ENCODE measurements at regions not wholly inside any gene's neighbourhood (a gene's known extent, or its start where the extent isn't known, plus 50 kb on each side); places are given as distances from the start of the nearest gene placed in this dataset.

DNA sequence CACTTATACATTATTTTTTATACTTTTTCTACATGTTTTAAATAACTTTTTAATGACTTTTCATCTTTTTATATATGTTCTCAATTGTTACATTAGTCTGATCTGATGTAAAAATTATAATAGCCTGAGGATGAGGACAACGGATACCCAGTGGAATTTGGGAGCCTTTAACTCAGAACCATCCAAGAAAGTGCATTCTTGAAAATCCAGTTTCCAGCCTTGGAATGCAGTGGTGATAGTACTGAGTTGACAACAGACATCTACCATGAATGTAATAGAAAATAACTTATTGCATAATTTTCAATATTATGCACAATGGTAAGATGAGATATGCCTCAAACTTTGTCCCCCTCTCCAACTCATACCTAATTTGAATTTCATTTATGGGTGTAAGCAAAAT lies 120.7 kb upstream of the ZC3H15 start:
- intact Hi-C loops (cut with micrococcal nuclease; ENCODE audit: unreplicated experiment) (no loop called here), in situ Hi-C loops (cut with HindIII; ENCODE audit: low pct_unique_long_range_greater_than_20kb, low sequenced_read_pairs) (no loop called here)
- Histone ChIP-seq H3K27ac (ENCODE audit: low read length) (no peak overlapping the region), H3K4me1 (ENCODE audit: control insufficient read depth, insufficient read depth, low read length) (no peaks in the 10 kb centered on the region), H3K27me3 (ENCODE audit: control insufficient read depth, insufficient read depth, low read length) (no peaks in the 10 kb centered on the region), H3K4me3 (ENCODE audit: low read depth in 2 of 2, low read length in 2 of 2) (no peak overlapping the region), H3K9me3 (ENCODE audit: control insufficient read depth, insufficient read depth, low read depth, low read length) (no peaks in the 10 kb centered on the region), H3K36me3 (ENCODE audit: control insufficient read depth, insufficient read depth, low read length) (no peaks in the 10 kb centered on the region)
- CTCF ChIA-PET = no interaction called here
- POLR2A ChIA-PET = no interaction called here
- BruUV-seq (replicated peaks) = no TSS peak
- TF ChIP-seq TCF7L2 (IDR thresholded peaks at IDR 0.05; ENCODE audit: low read depth, low read length) = no peak
- TF ChIP-seq, protein P1, sequence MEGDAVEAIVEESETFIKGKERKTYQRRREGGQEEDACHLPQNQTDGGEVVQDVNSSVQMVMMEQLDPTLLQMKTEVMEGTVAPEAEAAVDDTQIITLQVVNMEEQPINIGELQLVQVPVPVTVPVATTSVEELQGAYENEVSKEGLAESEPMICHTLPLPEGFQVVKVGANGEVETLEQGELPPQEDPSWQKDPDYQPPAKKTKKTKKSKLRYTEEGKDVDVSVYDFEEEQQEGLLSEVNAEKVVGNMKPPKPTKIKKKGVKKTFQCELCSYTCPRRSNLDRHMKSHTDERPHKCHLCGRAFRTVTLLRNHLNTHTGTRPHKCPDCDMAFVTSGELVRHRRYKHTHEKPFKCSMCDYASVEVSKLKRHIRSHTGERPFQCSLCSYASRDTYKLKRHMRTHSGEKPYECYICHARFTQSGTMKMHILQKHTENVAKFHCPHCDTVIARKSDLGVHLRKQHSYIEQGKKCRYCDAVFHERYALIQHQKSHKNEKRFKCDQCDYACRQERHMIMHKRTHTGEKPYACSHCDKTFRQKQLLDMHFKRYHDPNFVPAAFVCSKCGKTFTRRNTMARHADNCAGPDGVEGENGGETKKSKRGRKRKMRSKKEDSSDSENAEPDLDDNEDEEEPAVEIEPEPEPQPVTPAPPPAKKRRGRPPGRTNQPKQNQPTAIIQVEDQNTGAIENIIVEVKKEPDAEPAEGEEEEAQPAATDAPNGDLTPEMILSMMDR (IDR thresholded peaks at IDR 0.05) = no peak
- TF ChIP-seq POLR2AphosphoS5 (IDR thresholded peaks at IDR 0.05; ENCODE audit: low read depth, low read length) = no peak
- TF ChIP-seq, protein P2, sequence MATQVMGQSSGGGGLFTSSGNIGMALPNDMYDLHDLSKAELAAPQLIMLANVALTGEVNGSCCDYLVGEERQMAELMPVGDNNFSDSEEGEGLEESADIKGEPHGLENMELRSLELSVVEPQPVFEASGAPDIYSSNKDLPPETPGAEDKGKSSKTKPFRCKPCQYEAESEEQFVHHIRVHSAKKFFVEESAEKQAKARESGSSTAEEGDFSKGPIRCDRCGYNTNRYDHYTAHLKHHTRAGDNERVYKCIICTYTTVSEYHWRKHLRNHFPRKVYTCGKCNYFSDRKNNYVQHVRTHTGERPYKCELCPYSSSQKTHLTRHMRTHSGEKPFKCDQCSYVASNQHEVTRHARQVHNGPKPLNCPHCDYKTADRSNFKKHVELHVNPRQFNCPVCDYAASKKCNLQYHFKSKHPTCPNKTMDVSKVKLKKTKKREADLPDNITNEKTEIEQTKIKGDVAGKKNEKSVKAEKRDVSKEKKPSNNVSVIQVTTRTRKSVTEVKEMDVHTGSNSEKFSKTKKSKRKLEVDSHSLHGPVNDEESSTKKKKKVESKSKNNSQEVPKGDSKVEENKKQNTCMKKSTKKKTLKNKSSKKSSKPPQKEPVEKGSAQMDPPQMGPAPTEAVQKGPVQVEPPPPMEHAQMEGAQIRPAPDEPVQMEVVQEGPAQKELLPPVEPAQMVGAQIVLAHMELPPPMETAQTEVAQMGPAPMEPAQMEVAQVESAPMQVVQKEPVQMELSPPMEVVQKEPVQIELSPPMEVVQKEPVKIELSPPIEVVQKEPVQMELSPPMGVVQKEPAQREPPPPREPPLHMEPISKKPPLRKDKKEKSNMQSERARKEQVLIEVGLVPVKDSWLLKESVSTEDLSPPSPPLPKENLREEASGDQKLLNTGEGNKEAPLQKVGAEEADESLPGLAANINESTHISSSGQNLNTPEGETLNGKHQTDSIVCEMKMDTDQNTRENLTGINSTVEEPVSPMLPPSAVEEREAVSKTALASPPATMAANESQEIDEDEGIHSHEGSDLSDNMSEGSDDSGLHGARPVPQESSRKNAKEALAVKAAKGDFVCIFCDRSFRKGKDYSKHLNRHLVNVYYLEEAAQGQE (IDR thresholded peaks at IDR 0.05; ENCODE audit: insufficient read depth in 1 of 2, low read depth in 2 of 2, low read length in 1 of 2) = no peak
- no peak for TF ChIP-seq SIN3A (IDR thresholded peaks at IDR 0.05; ENCODE audit: borderline replicate concordance, insufficient read depth, low read depth, low read length)
- ATAC-seq = no peak
- DNase-seq (ENCODE audit: low read depth, low spot score) = no peak

DNA sequence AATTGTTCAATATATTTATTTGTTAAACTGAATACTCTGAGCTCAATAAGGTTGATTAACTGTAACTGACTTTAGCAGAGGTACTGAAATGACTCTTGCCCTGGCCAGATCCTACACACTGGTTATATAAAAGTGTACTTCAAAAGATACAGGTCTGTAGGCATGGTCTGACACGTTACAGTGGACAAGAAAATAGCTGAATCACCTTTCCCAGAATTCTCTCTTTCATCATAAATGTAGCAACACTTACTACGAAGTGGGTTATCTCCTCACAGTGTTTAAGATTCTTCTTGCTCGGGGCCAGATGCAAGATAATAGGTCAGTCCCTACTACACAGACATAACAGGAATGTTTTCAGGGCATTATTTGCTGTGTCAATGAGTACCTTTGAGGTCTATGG lies 107.0 kb upstream of the ZC3H15 start:
- Histone ChIP-seq H3K9me3 (ENCODE audit: control insufficient read depth, insufficient read depth, low read depth, low read length) (no peaks in the 10 kb centered on the region), H3K27me3 (ENCODE audit: control insufficient read depth, insufficient read depth, low read length) (no peaks in the 10 kb centered on the region), H3K4me3 (ENCODE audit: low read depth in 2 of 2, low read length in 2 of 2) (no peak overlapping the region), H3K27ac (ENCODE audit: low read length) (no peak overlapping the region), H3K4me1 (ENCODE audit: control insufficient read depth, insufficient read depth, low read length) (no peaks in the 10 kb centered on the region; the same call in 1 of the 2 replicates), H3K36me3 (ENCODE audit: control insufficient read depth, insufficient read depth, low read length) (no peaks in the 10 kb centered on the region)
- ChIA-PET CTCF (no interaction called here), POLR2A (no interaction called here)
- no peak for TF ChIP-seq POLR2AphosphoS5 (IDR thresholded peaks at IDR 0.05; ENCODE audit: low read depth, low read length)
- TF ChIP-seq, protein P2 (IDR thresholded peaks at IDR 0.05; ENCODE audit: insufficient read depth in 1 of 2, low read depth in 2 of 2, low read length in 1 of 2) = no peak
- no peak for TF ChIP-seq SIN3A (IDR thresholded peaks at IDR 0.05; ENCODE audit: borderline replicate concordance, insufficient read depth, low read depth, low read length)
- TF ChIP-seq, protein P1 (IDR thresholded peaks at IDR 0.05) = no peak
- DNase-seq (ENCODE audit: low read depth, low spot score) = no peak
- in situ Hi-C loops (cut with HindIII; ENCODE audit: low pct_unique_long_range_greater_than_20kb, low sequenced_read_pairs) (no loop called here), intact Hi-C loops (cut with micrococcal nuclease; ENCODE audit: unreplicated experiment) (no loop called here)
- no TSS peak for BruUV-seq (replicated peaks)
- no peak for ATAC-seq

Data from Panc1 (cell line).